Mucosa of rectum (tissue), 2 donors: ENCODE measurements at regions not wholly inside any gene's neighbourhood (a gene's known extent, or its start where the extent isn't known, plus 50 kb on each side); places are given as distances from the start of the nearest gene placed in this dataset.
A peak's percentile ranks its signal among the peaks of the same experiment; 100 is the strongest.

Experiments used
- H3K27ac ChIP-seq, 2 donors: one replicate each; pipeline ENCODE4 v1.7.0; 2013; ENCODE audit warnings: inconsistent platforms in 2 of 2, low read depth in 2 of 2, low read length in 2 of 2
- H3K27me3 ChIP-seq, 2 donors: one replicate each; pipeline ENCODE4 v1.7.0; 2013; ENCODE audit warnings: low read length in 2 of 2; ENCODE audit not compliant: control insufficient read depth in 2 of 2, insufficient read depth in 2 of 2
- H3K36me3 ChIP-seq, 2 donors: one replicate each; pipeline ENCODE4 v1.7.0; 2013; ENCODE audit warnings: low read length in 2 of 2; ENCODE audit not compliant: control insufficient read depth in 2 of 2, insufficient read depth in 2 of 2
- H3K4me1 ChIP-seq, 2 donors: one replicate each; pipeline ENCODE4 v1.7.0; 2013; ENCODE audit warnings: low read length in 2 of 2, mild to moderate bottlenecking in 1 of 2; ENCODE audit not compliant: control insufficient read depth in 2 of 2, insufficient read depth in 2 of 2
- H3K4me3 ChIP-seq, 2 donors: one replicate each; pipeline ENCODE4 v1.7.0; 2013; ENCODE audit warnings: low read length in 2 of 2
- H3K9ac ChIP-seq, 2 donors: one replicate each; pipeline ENCODE4 v1.7.0; 2013; ENCODE audit warnings: low read length in 2 of 2, low read depth in 1 of 2, mild to moderate bottlenecking in 1 of 2
- H3K9me3 ChIP-seq, 2 donors: one replicate each; pipeline ENCODE4 v1.7.0; 2013; ENCODE audit warnings: low read length in 2 of 2; ENCODE audit not compliant: control insufficient read depth in 2 of 2
- donor health status: healthy.
- donor health status: Normal muscosa, but diverticular disease.

- no peaks in the 10 kb centered on the region for H3K9me3 ChIP-seq
- no peak overlapping the region for H3K27ac ChIP-seq
- H3K4me1 ChIP-seq = no peaks in the 10 kb centered on the region
- no peak overlapping the region for H3K9ac ChIP-seq
- no peaks in the 10 kb centered on the region for H3K27me3 ChIP-seq
- no peaks in the 10 kb centered on the region for H3K36me3 ChIP-seq
- H3K4me3 ChIP-seq = no peak overlapping the region
Measured at GRCh38 chrX:116226665-116227484, 56.3 kb downstream of the AGTR2 start.

- peaks cover 0 to 2% of the 10 kb centered on the region in 2 donors for H3K27me3 ChIP-seq
- H3K4me1 ChIP-seq = no peaks in the 10 kb centered on the region
- H3K4me3 ChIP-seq = no peak overlapping the region
- H3K9ac ChIP-seq = no peak overlapping the region
- H3K27ac ChIP-seq = no peak overlapping the region
- H3K9me3 ChIP-seq = no peaks in the 10 kb centered on the region
- no peaks in the 10 kb centered on the region for H3K36me3 ChIP-seq
Measured at GRCh38 chrX:116230130-116230898, 59.8 kb downstream of the AGTR2 start.

DNA sequence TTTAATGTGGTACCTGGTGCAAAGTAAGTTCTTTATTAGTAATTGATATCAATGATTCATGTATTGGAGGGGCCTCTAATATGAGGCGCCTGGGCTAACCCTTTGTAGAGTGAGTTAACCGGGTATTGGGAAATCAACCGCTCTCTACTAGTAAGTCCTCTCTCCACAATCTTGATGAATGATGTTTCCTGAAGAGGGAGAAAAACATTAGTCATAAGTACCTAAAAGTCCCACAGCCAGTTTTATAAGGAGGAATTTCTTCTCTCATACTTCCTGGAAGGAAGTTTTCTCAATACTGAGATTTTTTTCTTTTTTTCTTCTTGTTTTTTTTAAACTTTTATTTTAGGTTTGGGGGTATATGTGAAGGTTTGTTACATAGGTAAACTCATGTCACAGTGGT lies 62.3 kb downstream of the AGTR2 start:
- H3K9me3 ChIP-seq = no peaks in the 10 kb centered on the region
- no peak overlapping the region for H3K9ac ChIP-seq
- no peaks in the 10 kb centered on the region for H3K4me1 ChIP-seq
- H3K27ac ChIP-seq = no peak overlapping the region
- H3K4me3 ChIP-seq = no peak overlapping the region
- no peaks in the 10 kb centered on the region for H3K36me3 ChIP-seq
- H3K27me3 ChIP-seq = peaks cover 0 to 2% of the 10 kb centered on the region in 2 donors

DNA sequence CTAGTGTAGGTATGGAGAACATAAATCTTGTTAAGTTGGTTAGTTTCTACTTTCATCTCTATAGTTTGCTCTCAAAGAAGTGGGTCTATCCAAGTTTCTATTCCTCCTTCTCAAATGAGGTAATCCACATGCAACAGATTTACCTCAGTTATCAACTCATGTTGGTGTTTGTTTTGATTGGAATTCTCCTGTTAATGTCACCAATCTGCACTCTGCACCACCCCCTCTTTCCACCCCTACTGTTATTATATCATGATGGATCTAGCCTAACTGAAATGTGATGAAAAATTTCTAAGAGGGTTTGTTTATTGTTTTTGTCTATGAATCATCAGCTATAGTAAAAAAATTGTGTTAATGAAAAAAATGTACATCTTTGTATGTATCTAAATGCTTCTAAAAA lies 66.1 kb downstream of the AGTR2 start:
- Histone ChIP-seq H3K27me3 (peaks cover 2 to 5% of the 10 kb centered on the region in 2 donors), H3K4me3 (no peak overlapping the region), H3K36me3 (no peaks in the 10 kb centered on the region), H3K9ac (no peak overlapping the region), H3K4me1 (no peaks in the 10 kb centered on the region), H3K9me3 (no peaks in the 10 kb centered on the region), H3K27ac (no peak overlapping the region)

DNA sequence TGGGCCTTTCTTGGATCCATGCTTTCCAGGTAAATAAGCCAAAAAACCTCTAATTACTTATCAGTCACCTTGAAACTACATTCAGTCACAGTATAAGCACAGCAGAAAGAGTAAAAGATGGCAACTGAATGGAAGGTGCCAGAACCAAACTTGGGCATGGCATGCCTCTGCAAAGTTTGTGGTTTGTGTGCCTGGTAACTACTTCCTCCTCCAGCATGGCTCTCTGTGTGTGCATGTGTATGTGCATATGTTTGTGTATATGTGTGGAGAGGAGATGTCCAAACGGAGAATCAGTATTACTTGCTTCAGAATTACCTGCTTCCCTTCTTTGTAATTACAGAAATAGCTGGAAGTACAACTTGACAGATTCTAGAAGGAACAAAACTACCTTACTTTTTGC lies 67.5 kb downstream of the AGTR2 start:
- no peaks in the 10 kb centered on the region for H3K4me1 ChIP-seq
- H3K36me3 ChIP-seq = no peaks in the 10 kb centered on the region
- no peak overlapping the region for H3K27ac ChIP-seq
- no peak overlapping the region for H3K9ac ChIP-seq
- H3K9me3 ChIP-seq = no peaks in the 10 kb centered on the region
- H3K27me3 ChIP-seq = peaks cover 2 to 5% of the 10 kb centered on the region in 2 donors
- H3K4me3 ChIP-seq = no peak overlapping the region

- H3K36me3 ChIP-seq = no peaks in the 10 kb centered on the region
- peaks cover 2 to 5% of the 10 kb centered on the region in 2 donors for H3K27me3 ChIP-seq
- H3K4me1 ChIP-seq = no peaks in the 10 kb centered on the region
- H3K9ac ChIP-seq = no peak overlapping the region
- no peak overlapping the region for H3K27ac ChIP-seq
- no peaks in the 10 kb centered on the region for H3K9me3 ChIP-seq
- no peak overlapping the region for H3K4me3 ChIP-seq
Measured at GRCh38 chrX:116238567-116239255, 68.2 kb downstream of the AGTR2 start.

DNA sequence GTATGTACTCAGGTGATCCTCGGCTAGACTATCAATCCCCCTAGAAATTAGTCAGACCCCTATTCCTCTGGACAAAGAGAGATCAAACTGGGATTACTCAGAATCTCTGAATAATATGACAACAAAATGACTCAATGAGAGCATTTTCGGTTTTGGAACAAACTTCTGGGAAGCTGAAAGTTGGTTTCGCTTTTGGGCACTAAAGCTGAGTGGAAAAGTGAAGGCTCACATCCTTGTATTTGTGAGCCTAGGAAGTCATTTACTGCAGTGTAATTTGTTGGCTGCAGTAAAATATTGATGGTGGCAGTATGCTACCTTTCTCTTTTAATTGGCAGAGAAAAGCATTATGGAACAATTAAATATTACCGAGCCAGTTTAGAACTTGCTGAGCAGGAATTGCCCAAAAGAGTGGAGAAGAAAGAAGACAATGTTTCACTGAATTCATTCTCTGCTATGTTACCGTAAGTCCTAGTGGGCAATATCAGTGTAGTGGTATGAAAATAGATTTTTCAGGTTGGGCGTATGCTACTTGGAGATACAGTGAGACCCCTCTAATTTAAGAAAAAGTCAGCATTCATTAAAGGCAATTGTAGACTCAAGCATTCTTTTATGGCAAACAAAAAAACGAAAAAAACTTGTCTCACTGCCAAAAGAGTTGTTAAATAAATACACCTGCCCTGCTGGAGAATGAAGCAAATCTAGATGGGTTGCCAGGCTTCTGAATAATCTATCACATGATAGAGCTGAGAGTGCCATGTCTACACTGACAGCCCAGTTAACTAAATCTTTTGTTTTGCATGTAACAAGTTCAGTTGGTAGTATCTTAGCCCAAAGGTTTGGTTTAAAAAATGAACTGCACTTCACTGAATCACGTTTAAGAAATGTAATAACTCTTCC lies 69.6 kb downstream of the AGTR2 start:
- Histone ChIP-seq H3K4me3 (peak overlapping the region in 1 of 2 donors; percentile 61), H3K9me3 (no peaks in the 10 kb centered on the region), H3K9ac (no peak overlapping the region), H3K36me3 (no peaks in the 10 kb centered on the region), H3K4me1 (no peaks in the 10 kb centered on the region), H3K27me3 (peaks cover under 1 to 5% of the 10 kb centered on the region in 2 donors), H3K27ac (peak overlapping the region; percentile 23 to 26)

- peaks cover 0 to 5% of the 10 kb centered on the region in 2 donors for H3K27me3 ChIP-seq
- no peaks in the 10 kb centered on the region for H3K9me3 ChIP-seq
- no peak overlapping the region for H3K4me3 ChIP-seq
- H3K4me1 ChIP-seq = no peaks in the 10 kb centered on the region
- no peak overlapping the region for H3K27ac ChIP-seq
- H3K36me3 ChIP-seq = no peaks in the 10 kb centered on the region
- H3K9ac ChIP-seq = no peak overlapping the region
Measured at GRCh38 chrX:116241001-116241400, 70.5 kb downstream of the AGTR2 start.

GRCh38 chrX:116243039-116243438 lies 72.5 kb downstream of the AGTR2 start:
- Histone ChIP-seq H3K4me3 (no peak overlapping the region), H3K36me3 (no peaks in the 10 kb centered on the region), H3K27ac (no peak overlapping the region), H3K9ac (no peak overlapping the region), H3K4me1 (no peaks in the 10 kb centered on the region), H3K27me3 (peaks cover 0 to 5% of the 10 kb centered on the region in 2 donors), H3K9me3 (no peaks in the 10 kb centered on the region)
